NCI-H2029 (cell line): ENCODE measurements at regions not wholly inside any gene's neighbourhood (a gene's known extent, or its start where the extent isn't known, plus 50 kb on each side); places are given as distances from the start of the nearest gene placed in this dataset.
"Not testable (repeated sequence)": the region's sequence is repeated elsewhere in the genome, so short reads cannot be mapped to it uniquely, and the experiment has no call there.

Experiments used
- DNase-seq: peaks from one replicate; lab custom pipeline; 2025; lab: John Stamatoyannopoulos, UW

DNA sequence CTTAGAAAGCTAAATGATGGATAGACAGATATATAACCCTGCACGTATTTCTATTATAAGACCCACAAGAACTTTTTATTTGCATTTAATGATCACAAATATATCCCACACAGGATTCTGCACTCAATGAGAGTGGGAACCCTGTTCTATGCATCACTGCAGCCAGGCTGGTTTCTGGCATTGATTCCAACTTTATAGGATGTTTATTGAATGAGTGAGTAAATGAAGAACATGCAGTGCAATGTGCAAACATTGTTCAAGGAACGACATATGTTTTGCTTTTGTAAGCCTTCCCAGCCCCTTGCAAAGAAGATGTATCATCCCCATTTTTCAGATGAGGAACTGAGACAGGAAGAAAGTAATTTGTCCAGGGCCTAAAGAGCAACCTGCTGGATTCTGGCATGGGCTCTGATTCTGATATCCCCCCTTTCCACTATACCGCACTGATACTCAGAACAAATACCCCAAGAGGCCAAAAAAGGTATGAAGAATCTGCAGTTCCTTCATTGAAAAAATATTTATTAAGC is 246.3 kb downstream of the LACC1 start:
- no peak for DNase-seq

DNA sequence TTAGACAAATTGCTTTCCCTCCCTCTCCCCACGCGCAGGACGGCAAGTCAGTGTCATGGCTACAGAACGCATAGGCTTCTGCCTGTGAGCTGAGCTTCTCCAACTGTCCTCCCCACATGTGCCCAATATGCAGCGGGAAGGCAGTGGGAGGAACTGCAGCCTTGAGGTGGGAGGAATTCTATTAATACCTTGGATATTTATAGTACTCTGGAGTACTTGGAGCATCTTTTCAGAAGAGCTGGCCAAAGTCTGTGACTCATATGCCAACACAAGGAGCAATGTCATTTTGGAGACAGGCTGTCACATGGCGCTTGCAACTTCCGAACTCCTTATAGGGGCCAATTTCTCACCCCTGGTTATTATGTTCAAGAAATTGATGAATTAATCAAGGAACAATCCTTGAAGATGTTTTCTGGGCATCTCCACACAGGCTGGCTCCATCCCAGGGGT is 245.0 kb upstream of the SERP2 start:
- no peak for DNase-seq

DNA sequence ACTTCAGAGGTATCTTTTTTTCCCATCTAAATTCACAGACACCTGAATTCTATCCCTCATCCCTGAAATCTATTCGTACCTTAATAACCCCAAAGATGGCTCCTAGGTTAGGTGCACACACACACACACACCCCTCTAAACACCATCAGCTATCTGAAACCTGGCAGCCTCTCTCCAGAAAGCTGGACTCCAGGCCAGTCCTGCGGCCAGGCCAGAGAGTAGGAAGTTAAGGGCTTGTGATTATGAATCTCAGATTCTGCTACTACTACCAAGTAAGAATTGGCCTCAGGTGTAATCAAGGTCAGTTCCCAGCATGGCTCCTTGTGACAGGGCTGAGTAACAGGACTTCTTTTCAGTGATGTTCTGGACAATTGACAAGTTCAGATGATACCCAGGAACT is 244.2 kb upstream of the SERP2 start:
- no peak for DNase-seq

DNA sequence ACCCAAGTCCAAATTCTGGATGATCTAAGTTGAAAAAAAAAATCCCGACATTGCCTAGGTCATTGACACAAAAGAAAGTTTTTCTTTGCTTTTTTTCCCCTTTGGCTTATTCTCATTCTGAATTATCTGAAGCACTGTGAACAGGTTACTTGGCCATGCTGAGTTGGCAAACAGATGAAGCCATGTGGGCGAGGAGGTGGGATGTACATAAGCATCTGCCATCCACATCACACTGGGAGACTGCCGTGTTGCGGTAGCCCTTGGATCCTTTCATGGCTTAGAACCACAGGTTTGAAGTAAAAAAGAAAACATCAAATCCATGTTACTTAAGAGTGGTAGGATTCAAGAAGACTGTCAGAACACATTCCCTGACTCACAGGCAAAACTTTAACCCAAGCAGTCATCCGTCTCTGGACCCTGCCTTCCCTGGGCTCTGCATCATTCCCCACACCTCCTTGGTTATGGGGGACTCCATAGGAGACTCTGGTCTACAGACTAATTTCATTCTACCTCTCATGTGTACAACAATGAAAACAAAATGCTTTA is 242.5 kb upstream of the SERP2 start:
- DNase-seq, result no peak

DNA sequence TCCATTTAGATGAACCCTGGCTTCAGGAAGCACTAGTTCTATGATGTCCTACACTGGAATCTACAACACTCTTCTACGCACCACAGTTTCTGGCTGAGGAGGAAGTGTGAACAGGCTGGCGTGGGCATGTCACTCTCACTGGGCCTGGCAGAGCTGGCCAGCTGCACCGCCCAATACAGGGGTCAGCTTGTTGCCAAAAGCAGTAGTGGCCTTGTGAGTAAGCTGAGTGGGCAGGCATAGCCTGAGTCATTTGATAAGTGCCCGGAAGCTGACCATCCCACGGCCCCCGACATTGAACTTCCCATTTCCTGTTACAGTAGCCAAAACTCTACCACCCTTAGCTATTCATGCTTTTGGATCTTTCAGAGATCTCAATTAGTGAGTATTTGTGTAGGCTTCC is 240.9 kb upstream of the SERP2 start:
- DNase-seq, result no peak

DNA sequence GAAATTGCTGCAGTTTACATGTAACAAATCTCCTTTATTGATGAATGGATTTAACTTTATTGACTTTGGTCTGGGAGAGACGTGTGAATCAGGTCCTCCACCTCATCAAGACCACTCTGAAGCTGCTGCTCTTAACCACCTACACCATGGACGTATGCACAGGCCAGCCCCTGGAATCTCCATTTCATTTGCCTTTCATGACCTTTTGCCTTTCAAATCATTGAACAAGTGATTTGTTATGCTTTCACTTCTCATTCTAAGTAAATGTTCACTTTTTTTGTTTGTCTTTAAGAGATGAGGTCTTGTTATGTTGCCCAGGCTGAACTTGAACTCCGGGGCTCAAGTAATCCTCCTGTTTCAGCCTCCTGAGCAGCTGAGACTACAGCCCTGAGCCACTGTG is 240.0 kb upstream of the SERP2 start:
- no peak for DNase-seq

DNA sequence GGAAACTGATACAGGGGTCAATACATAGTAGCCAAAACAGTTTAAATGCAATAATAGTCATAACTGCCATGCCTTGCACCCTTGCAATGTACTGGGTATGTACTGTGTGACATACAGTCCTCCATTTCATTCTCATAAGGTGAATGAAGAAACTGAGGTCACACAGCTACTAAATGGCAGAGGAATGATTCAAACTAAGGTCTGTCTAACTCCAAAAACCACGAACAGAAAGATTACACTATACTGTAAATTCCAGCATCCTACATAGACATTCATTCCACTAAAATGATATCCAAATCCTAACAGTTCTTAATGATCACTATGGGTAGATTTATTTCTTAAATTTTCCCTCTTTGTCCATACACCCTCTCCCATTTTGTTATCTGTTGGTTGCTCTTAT is 238.1 kb upstream of the SERP2 start:
- DNase-seq, result no peak

DNA sequence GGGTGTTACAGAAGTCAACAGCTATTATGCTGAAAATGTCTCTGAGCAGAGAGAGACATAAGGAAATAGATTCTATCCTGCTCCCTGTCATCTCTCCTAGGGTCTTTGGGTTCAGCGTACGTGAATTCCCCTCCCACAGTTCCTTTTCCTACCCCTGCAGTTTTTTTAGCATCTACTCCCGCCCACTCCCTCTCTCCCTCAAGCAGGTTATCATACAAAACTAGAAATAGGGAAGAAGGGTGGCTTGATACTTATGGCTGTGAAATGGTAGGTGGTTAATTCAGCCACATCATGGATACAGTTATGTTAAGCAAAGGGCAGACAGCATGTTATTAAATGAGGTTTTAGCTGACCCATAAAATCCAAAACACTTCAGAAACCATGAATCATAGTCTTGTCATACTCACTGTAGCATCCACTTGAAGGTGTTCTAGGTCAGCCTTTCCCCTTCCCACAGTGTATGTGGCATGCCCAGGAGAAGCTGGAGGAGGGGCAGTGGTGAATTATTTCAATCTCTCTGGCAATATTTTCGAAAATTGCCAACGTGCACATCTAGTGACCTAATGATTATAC is 236.8 kb upstream of the SERP2 start:
- no peak for DNase-seq

DNA sequence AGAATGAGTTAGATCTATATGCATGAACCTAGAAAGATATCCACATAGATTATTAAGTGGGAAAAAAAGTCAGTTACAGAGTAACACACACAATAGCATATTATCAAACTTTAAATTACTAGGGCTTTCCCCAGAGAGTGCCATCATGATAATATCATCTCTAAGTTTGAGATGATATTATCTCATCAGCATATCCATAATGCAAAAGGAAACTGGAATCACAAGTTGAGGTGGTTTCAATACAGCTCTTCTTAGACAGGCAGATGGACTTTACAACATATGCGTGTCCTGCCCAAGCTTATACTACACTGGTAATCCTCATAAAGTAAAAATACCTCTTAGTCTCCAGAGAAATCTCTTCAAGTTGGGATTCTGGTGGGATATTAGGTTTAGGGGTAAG is 236.2 kb upstream of the SERP2 start:
- no peak for DNase-seq

DNA sequence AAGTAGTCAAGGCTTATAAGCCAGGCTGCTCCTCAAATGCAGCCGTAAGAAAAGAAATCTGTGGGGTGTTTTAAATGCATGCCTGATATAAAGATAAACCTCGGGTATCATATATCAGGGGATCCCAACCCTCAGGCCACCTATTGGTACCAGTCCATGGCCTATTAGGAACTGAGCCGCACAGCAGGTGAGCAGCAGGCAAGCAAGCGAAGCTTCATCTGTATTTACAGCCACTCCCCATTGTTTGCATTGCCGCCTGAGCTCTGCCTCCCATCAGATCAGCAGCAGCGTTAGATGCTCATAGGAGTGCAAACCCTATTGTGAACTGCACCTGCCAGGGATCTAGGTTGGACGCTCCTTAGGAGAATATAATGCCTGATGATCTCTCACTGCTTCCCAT is 233.5 kb upstream of the SERP2 start:
- DNase-seq, result peak; percentile 51

DNA sequence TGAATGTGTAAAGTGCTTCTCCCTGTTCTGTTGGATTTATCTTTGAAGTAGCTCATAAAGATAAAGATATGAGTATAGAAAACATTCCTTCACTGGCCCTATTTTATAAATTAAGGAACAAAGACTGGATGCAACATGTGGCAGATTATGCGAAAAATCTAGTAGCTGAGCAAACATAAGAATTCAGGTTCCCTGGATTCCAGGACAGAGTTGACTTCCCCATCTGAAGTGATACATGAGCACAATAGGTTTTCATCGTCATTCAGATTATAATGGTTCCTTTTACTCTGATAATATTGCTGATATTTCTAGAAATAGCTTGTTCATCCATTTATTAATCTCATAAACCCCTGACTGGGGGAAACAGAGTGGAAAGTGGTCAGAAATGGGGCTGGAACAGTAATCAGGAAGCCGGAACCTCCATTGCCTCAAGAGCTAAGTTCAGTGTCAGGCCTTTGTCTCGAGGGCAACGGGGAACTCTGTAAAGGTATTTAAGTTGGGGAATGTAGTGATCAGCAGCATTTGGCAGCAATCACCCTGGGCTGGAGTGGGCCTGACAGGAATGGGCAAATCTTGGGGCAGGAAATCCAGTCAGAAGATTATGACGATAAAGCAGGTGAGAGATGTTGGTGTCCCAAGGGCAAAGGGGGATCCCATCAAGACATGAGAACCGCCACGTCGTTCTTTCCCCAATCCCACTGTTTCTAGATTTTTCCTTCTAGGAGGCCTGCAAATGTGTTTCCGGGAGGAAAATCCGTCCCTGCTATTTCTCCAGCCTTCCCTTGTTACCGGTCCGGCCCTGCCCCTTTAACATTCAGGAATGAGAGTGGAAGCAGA is 232.5 kb upstream of the SERP2 start:
- DNase-seq, result no peak

DNA sequence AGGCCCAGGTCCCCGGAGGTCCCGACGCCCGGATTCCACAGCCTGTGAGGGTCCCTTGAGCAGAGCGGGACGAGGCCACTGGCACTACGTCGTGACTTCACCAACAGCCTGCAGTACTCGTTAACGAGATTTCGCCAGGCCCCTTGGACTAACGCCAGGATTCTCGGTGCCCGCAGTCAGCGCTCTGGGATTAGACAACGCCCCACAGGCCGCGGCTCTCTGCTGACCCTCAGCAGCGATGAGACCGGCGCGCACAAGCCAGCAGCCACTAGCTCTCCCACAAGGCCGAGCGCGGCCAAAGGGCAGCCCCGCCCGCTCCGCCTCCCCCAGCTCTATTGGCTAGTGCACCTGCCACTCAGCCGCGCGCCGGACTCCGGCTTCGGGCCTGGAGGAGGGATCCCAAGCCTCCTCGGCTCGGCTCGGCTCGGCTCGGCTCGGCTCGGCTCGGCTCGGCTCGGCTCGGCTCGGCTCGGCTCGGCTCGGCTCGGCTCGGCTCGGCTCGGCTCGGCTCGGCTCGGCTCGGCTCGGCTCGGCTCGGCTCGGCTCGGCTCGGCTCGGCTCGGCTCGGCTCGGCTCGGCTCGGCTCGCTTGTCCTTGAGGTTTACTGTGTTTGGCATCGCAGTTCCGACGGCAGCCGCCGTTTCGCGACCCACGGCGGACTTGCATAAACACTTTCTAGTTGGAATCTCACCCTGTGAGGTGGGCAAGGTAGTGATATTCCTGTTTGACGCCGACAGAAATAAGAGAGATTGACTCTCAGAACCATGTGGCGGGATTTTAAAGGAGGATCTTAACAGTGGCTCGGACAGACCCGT is 231.7 kb upstream of the SERP2 start:
- DNase-seq, result peak; percentile 67

DNA sequence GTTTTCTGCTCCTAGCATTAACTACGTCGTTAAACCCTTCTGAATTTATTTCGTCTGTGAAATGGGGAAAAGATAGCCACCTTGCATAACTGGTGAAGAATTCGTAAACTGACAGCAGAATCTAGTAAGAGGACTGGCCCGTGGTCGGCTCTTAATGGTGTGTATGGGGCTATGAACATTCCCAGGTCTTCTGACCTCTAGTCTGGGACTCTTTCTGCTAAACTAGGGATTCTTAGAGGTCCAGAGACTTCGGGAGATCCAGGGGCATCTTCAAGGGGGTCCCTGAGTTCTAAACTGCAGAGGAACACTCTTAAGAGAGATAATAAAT is 231.1 kb upstream of the SERP2 start:
- no peak for DNase-seq

DNA sequence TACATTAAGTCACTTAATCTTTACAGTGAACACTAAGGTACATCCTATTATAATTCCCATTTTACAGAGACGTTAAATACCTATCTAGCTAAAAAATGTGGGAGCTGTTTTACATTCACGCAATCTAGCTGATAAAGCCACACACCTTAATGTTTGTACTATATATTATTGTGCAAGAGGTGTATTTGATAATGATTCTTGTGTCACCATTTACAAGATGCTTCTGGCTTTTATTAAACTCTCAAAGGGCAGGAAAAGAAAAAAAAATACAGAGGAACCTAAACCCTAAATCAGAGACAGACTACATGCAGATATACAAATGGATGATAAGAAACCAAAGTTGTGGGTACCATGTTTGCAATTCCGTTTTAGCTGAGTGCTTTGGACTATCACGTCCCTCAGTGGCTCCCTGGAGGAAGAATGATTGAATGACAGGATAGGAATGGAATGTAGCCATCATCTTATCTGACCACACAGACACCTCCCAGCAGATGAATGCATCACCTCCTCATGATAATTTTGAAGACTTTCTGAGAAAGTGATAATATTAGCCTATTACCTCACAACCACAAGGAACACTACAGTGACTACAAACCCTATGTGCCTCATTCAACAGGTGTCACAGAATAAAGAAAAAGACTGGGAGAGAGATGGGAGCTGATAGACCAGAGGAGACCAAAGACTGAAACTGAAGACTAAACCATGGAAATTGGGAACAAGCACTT is 230.5 kb upstream of the SERP2 start:
- no peak for DNase-seq

DNA sequence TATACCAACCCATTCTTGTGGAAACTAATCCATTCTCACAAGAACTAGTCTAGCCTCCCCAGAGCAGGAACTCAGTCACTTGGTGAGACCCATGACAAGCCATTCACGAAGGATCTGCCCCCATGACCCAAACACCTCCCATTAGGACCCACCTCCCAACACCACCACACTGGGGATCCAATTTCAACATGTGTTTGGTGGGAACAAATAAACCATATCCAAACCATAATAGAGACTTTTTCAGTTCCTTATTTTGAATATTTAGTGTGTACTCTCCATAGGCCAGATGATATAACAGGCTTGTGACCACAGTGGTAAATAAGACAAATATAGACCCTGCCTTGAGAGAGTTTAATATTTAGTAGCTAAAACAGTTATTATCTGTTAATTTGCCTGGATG is 227.5 kb upstream of the SERP2 start:
- DNase-seq, result no peak

DNA sequence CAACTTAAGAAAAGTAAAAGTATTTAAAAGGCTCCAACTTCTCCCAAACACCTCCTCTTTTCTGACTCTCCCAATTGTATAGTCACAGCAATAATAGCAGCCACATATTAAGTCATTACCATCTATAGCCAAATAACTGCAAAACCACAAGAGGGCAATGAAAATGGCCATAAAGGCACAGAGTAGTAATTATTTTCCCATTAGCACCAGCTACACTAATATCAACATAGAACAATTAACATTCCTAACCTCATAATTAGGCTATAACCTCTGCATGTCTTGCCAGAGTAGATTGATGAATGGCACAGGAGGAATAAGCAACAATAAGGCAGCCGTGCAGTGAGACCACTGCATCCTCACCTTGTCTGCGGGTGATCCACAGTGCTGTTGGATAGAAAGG is 226.4 kb upstream of the SERP2 start:
- DNase-seq, result no peak

DNA sequence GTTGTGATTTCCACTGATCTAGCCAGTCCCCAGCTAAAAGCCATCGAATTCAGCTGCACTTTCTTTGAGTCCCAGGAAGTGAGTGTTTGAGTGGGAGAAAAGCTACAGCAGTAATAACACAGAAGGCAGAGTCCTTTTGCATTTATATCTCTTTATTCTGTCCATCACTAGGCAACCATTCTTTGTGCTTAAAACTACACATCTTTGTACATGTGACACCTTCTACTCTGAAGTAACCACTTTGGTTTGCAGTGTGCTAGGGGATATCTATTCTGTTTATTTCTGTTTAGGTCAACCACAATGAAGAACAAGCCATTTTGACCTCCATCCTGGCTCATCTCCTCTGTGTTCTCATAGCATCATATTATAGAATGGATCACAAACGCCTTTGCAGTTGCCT is 226.0 kb upstream of the SERP2 start:
- no peak for DNase-seq

DNA sequence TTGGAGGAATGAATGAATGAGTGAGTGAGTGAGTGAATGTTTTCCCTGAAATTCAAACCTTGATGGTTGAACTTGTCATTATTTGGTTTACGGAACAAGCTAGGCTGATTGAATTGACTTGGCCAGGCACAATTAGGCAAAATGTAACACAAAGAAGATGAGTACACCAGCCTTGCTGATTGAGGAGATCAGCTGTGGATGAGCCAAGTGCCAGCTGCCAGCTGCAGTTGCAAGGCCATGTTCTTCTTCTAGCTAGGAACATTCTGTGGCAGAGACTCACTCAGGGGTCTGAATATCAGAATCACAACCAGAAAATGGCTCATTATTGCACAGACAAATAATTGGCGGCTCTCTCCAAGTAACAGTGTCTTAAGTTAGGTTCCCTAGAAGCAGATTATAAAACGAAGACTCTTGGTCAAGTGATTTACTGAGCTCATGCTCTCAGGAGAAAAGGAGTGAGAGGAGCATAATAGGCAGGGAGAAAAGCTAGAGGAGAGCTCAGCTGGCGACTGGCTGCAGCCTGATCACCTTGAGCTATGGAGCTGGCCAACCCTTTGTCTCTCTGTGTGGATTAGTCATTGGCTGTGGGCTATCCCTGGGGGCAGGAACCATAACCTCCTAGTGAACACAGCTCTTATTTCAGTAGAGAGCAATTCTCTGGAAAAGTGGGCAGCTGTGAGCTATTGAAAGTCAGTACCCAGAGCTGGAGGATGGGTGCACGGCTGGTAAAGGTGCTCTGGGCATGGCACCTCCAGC is 225.3 kb upstream of the SERP2 start:
- DNase-seq, result no peak

DNA sequence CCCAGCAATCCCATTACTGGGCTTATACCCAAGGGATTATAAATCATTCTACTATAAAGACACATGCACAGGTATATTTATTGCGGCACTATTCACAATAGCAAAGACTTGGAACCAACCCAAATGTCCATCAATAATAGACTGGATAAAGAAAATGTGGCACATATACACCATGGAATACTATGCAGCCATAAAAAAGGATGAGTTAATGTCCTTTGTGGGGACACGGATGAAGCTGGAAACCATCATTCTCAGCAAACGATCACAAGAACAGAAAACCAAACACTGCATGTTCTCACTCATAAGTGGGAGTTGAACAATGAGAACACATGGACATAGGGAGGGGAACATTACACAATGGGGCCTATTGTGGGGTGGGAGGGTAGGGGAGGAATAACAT is 224.4 kb upstream of the SERP2 start:
- not testable (repeated sequence) for DNase-seq

DNA sequence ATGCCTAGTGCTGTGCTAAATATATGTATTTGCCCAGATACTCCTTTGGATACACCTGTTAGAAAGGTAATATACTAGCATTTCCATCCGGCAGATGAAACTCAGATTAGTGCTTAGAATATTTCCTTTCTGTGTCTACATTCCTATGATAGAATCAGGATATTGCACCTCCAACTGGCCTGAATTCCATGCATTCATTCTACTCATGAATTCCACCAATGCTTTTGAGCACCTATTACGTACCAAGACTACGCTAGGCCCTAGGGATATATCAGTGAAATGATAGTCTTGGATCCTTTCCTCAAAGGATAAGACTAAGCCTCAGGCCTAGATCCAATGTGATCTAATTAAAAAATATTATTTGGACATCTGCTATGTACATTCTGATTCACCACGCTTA is 223.8 kb upstream of the SERP2 start:
- no peak for DNase-seq

DNA sequence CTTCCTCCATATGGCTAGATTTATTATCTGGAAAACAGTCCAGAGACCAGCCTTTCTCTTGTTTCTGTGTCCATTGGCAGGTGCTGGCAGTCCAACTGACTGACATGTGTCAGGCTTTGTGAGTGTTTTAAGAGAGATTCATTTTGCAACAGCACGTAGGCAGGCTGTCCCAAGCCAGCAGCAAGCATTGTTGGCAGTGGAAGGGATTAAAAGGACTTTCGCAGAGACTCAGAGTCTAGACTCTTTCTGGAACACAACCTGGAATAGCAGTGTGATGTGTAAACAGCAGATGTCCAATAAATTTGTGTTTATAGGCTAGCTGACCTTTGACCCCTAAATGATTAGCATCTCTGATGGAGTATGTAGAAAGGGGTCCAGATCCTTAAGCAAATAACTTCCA is 222.2 kb upstream of the SERP2 start:
- DNase-seq, result no peak
